ENCODE measurements at regions not wholly inside any gene's neighbourhood (a gene's known extent, or its start where the extent isn't known, plus 50 kb on each side); places are given as distances from the start of the nearest gene placed in this dataset.
"Not testable (repeated sequence)": the region's sequence is repeated elsewhere in the genome, so short reads cannot be mapped to it uniquely, and the experiment has no call there.

DNA sequence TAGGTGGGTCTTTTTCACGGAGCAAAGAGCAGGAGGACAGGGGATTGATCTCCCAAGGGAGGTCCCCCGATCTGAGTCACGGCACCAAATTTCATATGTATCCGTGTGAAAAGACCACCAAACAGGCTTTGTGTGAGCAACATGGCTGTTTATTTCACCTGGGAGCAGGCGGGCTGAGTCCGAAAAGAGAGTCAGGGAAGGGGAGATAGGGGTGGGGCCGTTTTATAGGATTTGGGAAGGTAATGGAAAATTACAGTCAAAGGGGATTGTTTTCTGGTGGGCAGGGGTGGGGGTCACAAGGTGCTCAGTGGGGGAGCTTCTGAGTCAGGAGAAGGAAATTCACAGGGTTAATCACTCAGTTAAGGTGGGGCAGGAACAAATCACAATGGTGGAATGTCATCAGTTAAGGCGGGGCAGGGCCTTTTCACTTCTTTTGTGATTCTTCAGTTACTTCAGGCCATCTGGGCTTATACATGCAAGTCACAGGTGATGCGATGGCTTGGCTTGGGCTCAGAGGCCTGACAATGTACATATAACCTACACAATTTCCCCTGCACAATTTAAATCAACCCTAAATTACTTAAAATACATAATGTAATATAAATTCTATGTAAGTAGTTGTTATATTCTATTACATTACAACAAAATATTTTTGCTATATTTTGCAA, 921.3 kb upstream of the ALCAM start:
- DNase-seq = not testable (repeated sequence)

GRCh38 chr3:104447681-104448080, 919.0 kb upstream of the ALCAM start:
- no peak for DNase-seq

DNA sequence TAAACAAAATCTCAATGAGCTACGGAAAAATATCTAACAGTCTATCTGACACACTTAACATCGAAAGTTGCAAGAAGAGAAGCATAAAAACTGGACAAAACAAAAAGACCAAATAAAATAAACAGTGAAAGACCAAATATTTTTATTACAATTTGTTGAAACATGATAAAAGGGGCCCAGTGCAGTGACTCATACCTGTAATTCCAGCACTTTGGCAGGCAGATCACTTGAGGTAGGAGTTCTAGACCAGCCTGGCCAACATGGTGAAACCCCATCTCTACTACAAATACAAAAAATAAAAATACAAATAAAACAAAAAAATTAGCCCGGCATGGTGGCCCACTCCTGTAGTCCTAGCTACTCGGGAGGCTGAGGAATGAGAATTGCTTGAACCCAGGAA, 914.0 kb upstream of the ALCAM start:
- no peak for DNase-seq

- no peak for DNase-seq
Measured at GRCh38 chr3:104458657-104459056, 908.1 kb upstream of the ALCAM start.

DNA sequence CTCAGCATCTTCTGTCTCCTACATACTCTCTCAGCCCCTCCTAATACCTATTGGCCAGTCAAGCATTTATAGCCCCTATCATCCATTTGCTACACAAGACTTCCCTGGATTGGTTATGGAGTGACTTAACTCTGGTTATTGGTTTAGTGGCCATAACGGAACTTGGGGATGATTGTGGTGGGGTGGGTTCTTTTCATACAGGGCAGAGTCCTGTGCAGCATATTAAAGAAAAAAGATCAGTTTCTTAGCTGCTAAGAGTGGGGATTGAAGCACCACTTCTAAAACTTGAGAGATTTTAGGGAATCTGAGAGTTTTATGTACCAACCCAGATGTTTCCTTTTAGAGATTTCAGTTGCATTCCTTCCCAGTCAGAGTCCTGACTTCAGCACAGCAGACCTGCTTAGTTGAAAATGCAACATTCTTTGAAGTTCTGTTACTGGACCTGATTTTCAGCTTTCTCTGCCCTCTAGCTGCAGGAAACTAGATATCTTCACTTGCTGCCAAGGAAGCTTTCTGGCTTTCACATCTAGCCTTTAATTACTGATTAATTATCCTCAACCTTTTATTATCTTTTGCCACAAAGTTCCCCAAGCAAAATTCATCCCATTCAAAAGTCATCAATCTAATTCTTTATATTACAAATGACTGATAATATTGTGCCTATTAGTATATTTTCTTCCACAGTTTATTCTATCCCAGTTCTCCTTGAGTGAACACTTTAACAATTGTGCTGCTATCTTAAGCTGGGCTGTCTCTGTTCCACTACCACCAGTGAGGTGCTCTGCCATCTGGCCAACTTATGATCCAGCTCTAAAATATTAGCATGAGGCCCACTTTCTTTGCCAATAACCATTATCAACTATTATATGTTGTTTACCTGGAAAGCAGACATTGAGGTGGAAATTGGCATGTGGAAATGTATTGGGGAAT, 906.0 kb upstream of the ALCAM start:
- no peak for DNase-seq

GRCh38 chr3:104461431-104461830, 905.3 kb upstream of the ALCAM start:
- no peak for DNase-seq

DNA sequence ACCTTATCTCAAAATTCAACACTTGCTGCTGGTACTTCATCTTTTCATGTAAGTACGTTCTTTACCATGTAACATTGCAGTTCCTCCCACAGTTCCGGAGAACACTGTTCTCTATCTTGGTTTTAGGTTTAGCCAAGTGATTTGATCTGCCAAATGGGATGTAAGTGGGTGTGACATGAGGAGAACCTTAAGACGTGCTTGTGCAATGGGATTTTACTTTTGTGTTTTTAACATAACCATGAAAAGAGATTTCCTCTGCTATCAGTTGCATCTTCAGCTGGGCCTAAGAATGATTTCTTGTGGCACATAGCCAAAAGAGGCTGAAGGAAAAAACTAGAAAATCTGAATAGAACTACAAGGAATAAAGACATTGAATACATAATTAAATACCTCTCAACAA, 894.5 kb upstream of the ALCAM start:
- no peak for DNase-seq

GRCh38 chr3:104474011-104474410, 892.7 kb upstream of the ALCAM start:
- no peak for DNase-seq

DNA sequence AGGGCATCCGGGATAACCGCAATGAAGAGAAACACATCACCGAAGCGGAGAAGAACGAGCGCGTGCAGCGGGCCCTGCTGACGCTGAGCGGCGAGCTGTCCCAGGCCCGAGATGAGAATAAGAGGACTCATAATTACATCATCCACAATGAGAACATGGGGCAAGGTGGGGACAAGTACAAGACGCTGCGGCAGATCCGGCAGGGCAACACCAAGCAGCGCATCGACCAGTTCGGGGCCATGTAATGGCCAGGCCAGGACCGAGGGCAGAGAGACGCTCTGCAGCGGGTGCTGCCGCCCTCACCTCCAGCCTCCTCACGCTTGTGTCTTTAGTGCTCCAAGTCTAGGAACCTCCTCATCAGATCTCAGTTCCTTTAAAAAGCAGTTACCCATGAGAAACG, 863.7 kb upstream of the ALCAM start:
- no peak for DNase-seq

DNA sequence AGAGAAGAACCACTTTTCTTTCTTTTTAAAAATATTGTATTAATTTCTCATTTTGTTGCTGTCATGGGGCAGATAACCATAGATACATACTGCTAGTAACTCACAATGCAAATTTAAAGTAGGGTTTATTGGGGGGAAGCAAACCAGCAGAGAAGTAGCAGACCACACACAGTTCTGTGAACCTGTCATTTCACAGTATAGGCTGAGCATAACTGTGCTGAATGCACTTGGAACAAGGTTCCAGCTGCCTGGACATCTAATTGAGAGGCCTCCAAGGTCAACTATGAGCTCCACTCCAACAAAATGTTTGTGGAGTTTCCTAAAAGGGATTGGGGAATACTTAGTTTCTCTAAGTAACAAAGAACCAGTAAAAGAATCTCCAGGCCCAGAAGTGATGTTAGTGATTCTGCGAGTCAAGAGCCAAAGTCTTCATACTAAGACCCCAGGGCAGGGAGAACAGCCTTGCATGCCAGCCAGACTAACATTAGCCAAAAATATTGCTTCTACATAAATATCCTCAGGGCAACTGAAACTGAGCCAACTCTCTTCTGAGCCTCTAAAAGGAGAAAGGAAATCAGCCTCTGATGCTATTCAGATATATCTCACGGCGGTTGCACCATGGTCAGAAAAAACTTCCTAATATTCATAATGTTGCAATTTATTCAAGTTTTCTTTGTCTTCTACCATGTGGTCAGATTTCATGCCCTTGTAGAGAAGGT, 856.4 kb upstream of the ALCAM start:
- DNase-seq = no peak

- no peak for DNase-seq
Measured at GRCh38 chr3:104514371-104514770, 852.3 kb upstream of the ALCAM start.

- DNase-seq = no peak
Measured at GRCh38 chr3:104514776-104515175, 851.9 kb upstream of the ALCAM start.

GRCh38 chr3:104519068-104519467, 847.6 kb upstream of the ALCAM start:
- no peak for DNase-seq

- DNase-seq = no peak
Measured at GRCh38 chr3:104519468-104520227, 847.1 kb upstream of the ALCAM start.

DNA sequence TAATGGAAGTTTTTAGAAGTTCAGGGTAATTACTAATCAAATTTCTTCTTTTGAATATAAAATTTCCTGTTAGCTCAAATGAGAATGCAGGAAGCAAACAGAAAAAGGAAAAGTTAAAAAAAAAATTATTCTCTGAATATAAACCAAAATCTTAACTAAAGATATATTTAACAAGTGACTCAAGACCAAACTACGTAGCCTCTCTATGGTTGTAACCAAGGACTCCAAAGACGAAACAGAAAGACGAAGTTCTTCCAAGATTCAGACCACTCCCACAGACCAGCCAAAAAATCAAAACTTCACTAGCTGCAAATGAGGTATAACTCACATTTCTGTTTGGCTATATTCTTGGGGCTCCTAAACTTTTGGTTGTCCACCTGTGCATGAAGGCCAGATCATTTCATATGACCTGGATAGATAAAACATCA, 846.5 kb upstream of the ALCAM start:
- DNase-seq = no peak

GRCh38 chr3:104521606-104522336, 844.9 kb upstream of the ALCAM start:
- DNase-seq = no peak

DNA sequence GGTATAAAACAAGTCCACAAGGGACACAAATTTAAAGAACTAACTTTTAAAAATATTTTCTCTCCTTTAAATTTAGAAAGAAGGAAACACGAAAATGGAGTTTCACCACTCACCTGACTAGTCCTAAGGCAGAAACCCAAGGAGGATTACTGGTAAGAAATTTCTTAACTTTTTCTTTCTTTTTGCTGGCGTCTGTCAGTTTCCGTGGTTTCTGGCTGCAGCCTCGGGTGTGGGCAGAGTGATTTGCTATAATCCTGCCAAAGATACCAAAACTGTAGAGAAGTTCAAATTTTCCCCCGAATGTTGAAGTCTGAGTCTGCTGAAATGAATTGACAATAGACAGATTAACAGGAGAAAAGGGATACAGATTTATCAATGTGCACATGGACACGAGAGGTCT, 843.6 kb upstream of the ALCAM start:
- no peak for DNase-seq

GRCh38 chr3:104526901-104527401, 839.8 kb upstream of the ALCAM start:
- no peak for DNase-seq

DNA sequence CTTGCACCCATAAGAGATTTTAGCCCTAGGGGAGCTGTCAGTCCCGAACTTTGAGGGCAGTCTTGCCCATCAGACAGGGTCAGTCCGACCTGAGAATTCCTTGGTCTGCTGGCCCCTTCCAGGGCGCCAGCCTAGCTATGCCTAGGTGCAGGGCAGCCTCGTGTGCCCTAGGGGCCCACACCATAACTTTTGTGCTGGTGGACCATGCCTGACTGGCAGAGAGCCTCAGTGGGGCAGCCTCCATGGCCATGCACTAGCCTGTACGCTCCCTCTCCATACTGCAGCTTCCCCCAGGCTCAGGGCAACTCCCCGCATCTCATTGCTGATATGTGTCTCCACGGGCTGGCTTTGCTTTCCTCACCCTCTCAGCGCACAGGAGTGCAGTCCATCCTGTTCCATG, 835.8 kb upstream of the ALCAM start:
- no peak for DNase-seq

- no peak for DNase-seq
Measured at GRCh38 chr3:104536715-104537114, 830.0 kb upstream of the ALCAM start.

DNA sequence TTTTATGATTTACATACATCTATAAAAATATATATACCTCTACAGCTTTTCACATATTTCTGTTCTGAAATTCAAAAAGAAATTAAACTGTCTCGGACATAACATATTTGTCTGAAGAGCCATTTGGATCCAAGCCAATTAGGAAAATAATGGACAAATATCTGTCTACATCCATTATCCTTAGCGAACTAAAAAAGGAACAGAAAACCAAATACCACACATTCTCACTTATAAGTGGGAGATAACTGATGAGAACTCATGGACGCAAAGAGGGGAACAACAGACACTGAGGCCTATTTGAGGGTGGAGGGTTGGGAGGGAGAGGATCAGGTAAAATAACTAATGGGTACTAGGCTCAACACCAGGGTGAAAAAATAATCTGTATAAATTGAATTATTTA, 829.4 kb upstream of the ALCAM start:
- DNase-seq = no peak

- DNase-seq = no peak
Measured at GRCh38 chr3:104546301-104546700, 820.4 kb upstream of the ALCAM start.
